ENCODE measurements at regions not wholly inside any gene's neighbourhood (a gene's known extent, or its start where the extent isn't known, plus 50 kb on each side); places are given as distances from the start of the nearest gene placed in this dataset.

- TF ChIP-seq CTCF (IDR thresholded peaks at IDR 0.05; ENCODE audit: extremely low read depth, insufficient read depth, missing control alignments): no peak
- in situ Hi-C loops (cut with MboI; ENCODE audit: low pct_unique_long_range_greater_than_20kb, low sequenced_read_pairs, unreplicated experiment): no loop called here
- DNase-seq (ENCODE audit: low spot score): no peak
These were observed 123.2 kb downstream of the ZNF608 start for GRCh38 chr5:124623265-124623664.

- in situ Hi-C loops (cut with MboI; ENCODE audit: low pct_unique_long_range_greater_than_20kb, low sequenced_read_pairs, unreplicated experiment): no loop called here
- no peak for TF ChIP-seq CTCF (IDR thresholded peaks at IDR 0.05; ENCODE audit: extremely low read depth, insufficient read depth, missing control alignments)
- DNase-seq (ENCODE audit: low spot score): no peak
These were observed 123.6 kb downstream of the ZNF608 start for GRCh38 chr5:124622851-124623250.

GRCh38 chr5:124621279-124621678 lies 125.2 kb downstream of the ZNF608 start:
- in situ Hi-C loops (cut with MboI; ENCODE audit: low pct_unique_long_range_greater_than_20kb, low sequenced_read_pairs, unreplicated experiment): no loop called here
- no peak for DNase-seq (ENCODE audit: low spot score)
- TF ChIP-seq CTCF (IDR thresholded peaks at IDR 0.05; ENCODE audit: extremely low read depth, insufficient read depth, missing control alignments): no peak

- DNase-seq (ENCODE audit: low spot score): no peak
- in situ Hi-C loops (cut with MboI; ENCODE audit: low pct_unique_long_range_greater_than_20kb, low sequenced_read_pairs, unreplicated experiment): no loop called here
- no peak for TF ChIP-seq CTCF (IDR thresholded peaks at IDR 0.05; ENCODE audit: extremely low read depth, insufficient read depth, missing control alignments)
These were observed 125.7 kb downstream of the ZNF608 start for GRCh38 chr5:124620743-124621142.

GRCh38 chr5:124619121-124619520 lies 127.3 kb downstream of the ZNF608 start:
- DNase-seq (ENCODE audit: low spot score): no peak
- no peak for TF ChIP-seq CTCF (IDR thresholded peaks at IDR 0.05; ENCODE audit: extremely low read depth, insufficient read depth, missing control alignments)
- in situ Hi-C loops (cut with MboI; ENCODE audit: low pct_unique_long_range_greater_than_20kb, low sequenced_read_pairs, unreplicated experiment): no loop called here

GRCh38 chr5:124617787-124618186 lies 128.7 kb downstream of the ZNF608 start:
- in situ Hi-C loops (cut with MboI; ENCODE audit: low pct_unique_long_range_greater_than_20kb, low sequenced_read_pairs, unreplicated experiment): no loop called here
- TF ChIP-seq CTCF (IDR thresholded peaks at IDR 0.05; ENCODE audit: extremely low read depth, insufficient read depth, missing control alignments): no peak
- no peak for DNase-seq (ENCODE audit: low spot score)

- no peak for TF ChIP-seq CTCF (IDR thresholded peaks at IDR 0.05; ENCODE audit: extremely low read depth, insufficient read depth, missing control alignments)
- no peak for DNase-seq (ENCODE audit: low spot score)
These were observed 131.5 kb downstream of the ZNF608 start for GRCh38 chr5:124614836-124615385.

More at GRCh38 chr5:124614836-124615385, 131.5 kb downstream of the ZNF608 start:
- in situ Hi-C loops (cut with MboI; ENCODE audit: low pct_unique_long_range_greater_than_20kb, low sequenced_read_pairs, unreplicated experiment): no loop called here
